ENCODE measurements at regions not wholly inside any gene's neighbourhood (a gene's known extent, or its start where the extent isn't known, plus 50 kb on each side); places are given as distances from the start of the nearest gene placed in this dataset.
"Not testable (repeated sequence)": the region's sequence is repeated elsewhere in the genome, so short reads cannot be mapped to it uniquely, and the experiment has no call there.

DNA sequence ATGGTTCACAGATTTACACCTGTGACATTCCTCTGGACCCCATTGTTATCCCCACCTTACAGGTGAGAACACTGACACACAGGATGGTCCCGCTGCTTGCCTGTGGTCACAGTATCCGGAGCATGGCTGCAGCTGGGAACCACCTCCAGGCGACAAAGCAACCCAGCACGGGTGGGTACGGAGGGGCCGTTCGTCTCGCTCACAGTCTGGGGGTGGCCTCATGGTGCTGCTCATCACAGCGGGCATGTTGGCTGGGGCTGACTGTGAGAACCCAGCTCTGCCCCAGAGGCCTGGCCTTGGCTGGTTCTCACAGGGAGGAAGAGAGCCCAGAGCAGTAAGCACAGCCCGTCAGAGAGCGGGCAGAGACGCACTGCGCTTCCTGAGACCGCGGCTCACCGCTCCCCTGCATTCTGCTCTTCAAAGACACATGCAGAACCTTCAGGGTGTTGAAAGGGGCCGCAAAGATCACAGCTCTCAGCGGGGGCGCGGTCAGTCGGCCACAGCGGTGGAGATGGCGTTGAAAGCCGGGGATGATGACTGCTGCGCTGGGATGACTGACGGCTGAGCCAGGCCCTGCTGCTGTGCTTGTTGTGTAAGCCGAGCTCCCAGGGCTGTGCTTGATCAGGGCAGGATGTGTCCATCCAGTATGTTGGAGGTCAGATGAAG is 423.0 kb downstream of the BRD1 start:
- no peaks in the 10 kb centered on the region for H3K9me3 ChIP-seq (ENCODE audit: control insufficient read depth in 1 of 2, low read length in 2 of 2)
- no peak overlapping the region for H3K27ac ChIP-seq (ENCODE audit: low read length)
- H3K27me3 ChIP-seq (ENCODE audit: low read depth, low read length): no peaks in the 10 kb centered on the region
- no peaks in the 10 kb centered on the region for H3K36me3 ChIP-seq (ENCODE audit: control insufficient read depth in 1 of 2, insufficient read depth in 2 of 2, low read length in 2 of 2)
- H3K4me1 ChIP-seq (ENCODE audit: control insufficient read depth in 1 of 2, insufficient read depth in 2 of 2, low read length in 2 of 2): no peaks in the 10 kb centered on the region
- no peak overlapping the region for H3K4me3 ChIP-seq (ENCODE audit: low read depth in 1 of 2, low read length in 2 of 2)

DNA sequence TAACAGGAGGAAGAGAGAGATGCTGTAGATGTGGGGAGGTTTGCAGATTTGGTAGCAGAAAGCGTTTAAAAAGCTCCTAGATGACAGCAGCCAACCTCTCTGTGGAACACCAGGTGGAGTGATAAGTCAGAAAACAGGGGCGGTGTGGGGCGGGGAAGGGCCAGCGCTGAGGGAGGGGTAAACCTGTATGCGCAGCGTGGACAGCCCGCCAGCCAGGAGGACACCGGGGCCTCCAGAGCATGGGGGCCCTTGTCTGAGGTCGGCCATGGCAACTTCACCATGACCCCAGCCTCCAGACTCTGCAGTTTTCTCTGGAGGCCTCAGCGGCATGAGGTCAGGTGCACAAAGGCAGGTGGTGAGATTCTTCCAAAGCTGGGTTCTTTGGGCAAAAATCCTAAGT is 423.7 kb downstream of the BRD1 start:
- no peak overlapping the region for H3K27ac ChIP-seq (ENCODE audit: low read length)
- no peaks in the 10 kb centered on the region for H3K27me3 ChIP-seq (ENCODE audit: low read depth, low read length)
- no peaks in the 10 kb centered on the region for H3K9me3 ChIP-seq (ENCODE audit: control insufficient read depth in 1 of 2, low read length in 2 of 2)
- H3K4me3 ChIP-seq (ENCODE audit: low read depth in 1 of 2, low read length in 2 of 2): no peak overlapping the region
- H3K4me1 ChIP-seq (ENCODE audit: control insufficient read depth in 1 of 2, insufficient read depth in 2 of 2, low read length in 2 of 2): no peaks in the 10 kb centered on the region
- no peaks in the 10 kb centered on the region for H3K36me3 ChIP-seq (ENCODE audit: control insufficient read depth in 1 of 2, insufficient read depth in 2 of 2, low read length in 2 of 2)

DNA sequence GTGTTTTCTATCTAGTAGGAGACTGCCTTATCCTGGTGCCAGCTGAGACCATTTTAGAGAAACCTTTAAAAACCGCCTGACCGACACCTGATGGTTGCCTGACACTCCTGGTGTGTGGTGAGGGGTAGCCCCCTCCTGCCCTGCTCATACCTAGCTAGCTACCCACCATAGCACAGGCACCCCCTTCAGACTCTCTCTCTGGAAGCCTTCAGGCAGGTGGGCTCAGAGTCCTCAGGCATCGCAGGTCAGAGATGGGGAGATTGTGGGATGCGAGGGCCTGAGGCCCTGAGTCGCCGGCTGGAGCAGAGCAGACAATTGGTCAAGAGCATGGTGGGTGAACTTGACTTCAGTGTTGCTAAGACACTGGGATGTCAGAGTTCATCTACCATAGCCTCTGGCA is 424.6 kb downstream of the BRD1 start:
- H3K36me3 ChIP-seq (ENCODE audit: control insufficient read depth in 1 of 2, insufficient read depth in 2 of 2, low read length in 2 of 2): no peaks in the 10 kb centered on the region
- no peak overlapping the region for H3K27ac ChIP-seq (ENCODE audit: low read length)
- no peaks in the 10 kb centered on the region for H3K27me3 ChIP-seq (ENCODE audit: low read depth, low read length)
- H3K4me3 ChIP-seq (ENCODE audit: low read depth in 1 of 2, low read length in 2 of 2): no peak overlapping the region
- H3K9me3 ChIP-seq (ENCODE audit: control insufficient read depth in 1 of 2, low read length in 2 of 2): no peaks in the 10 kb centered on the region
- H3K4me1 ChIP-seq (ENCODE audit: control insufficient read depth in 1 of 2, insufficient read depth in 2 of 2, low read length in 2 of 2): no peaks in the 10 kb centered on the region

DNA sequence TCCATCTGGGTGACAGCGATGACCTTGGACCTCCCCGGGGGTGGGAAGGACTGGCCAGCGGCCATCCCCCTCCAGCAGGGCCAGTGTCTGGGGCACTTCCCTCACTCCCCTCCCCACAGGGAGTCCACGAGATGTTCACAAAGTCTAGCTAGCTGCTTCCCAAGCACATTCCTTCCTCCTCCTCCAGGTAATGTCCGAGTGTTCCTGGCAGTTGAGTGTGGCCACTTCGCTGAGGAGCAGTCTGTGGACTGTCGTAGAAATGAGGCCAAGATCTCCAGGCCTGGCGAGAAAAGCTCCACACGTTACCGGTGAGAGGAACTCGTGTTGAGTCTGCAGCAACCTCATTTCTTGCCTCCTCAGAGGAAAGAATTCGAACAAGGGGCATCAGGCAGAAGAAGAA is 425.5 kb downstream of the BRD1 start:
- Histone ChIP-seq H3K4me1 (ENCODE audit: control insufficient read depth in 1 of 2, insufficient read depth in 2 of 2, low read length in 2 of 2) (no peaks in the 10 kb centered on the region), H3K27me3 (ENCODE audit: low read depth, low read length) (no peaks in the 10 kb centered on the region), H3K36me3 (ENCODE audit: control insufficient read depth in 1 of 2, insufficient read depth in 2 of 2, low read length in 2 of 2) (no peaks in the 10 kb centered on the region), H3K4me3 (ENCODE audit: low read depth in 1 of 2, low read length in 2 of 2) (no peak overlapping the region), H3K27ac (ENCODE audit: low read length) (no peak overlapping the region), H3K9me3 (ENCODE audit: control insufficient read depth in 1 of 2, low read length in 2 of 2) (no peaks in the 10 kb centered on the region)

DNA sequence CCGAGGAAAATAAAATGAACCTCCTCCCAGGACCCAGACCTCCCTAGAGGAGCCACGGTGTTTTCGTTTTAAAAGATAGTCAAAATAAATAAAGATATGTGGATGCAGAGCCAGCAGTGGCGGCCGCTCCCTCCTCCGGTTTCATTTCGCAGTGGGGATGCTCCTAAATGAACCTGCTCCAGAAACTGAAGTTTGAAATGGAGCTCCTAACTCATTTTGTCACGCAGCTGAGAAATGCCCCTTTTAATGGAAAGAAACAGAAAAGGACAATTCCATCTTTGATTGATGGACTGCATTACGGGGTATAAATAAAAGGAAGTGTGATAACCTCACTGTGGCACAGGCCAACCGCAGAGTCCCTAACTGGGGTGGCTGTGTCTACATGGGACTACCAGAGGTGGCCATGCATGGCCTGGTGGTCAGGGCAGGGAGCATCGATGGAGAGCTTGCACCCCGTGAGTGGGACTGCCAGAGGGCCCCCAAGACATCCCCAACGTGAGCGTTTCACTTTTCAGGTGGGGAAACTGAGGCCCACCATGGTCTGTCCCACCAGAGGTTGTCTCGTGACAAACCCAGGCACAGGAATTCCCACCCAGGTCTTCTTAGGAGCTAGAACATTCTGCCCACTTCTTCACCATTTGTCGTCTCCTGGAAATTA is 426.6 kb downstream of the BRD1 start:
- Histone ChIP-seq H3K27ac (ENCODE audit: low read length) (no peak overlapping the region), H3K4me3 (ENCODE audit: low read depth in 1 of 2, low read length in 2 of 2) (no peak overlapping the region), H3K27me3 (ENCODE audit: low read depth, low read length) (no peaks in the 10 kb centered on the region), H3K4me1 (ENCODE audit: control insufficient read depth in 1 of 2, insufficient read depth in 2 of 2, low read length in 2 of 2) (no peaks in the 10 kb centered on the region), H3K36me3 (ENCODE audit: control insufficient read depth in 1 of 2, insufficient read depth in 2 of 2, low read length in 2 of 2) (no peaks in the 10 kb centered on the region), H3K9me3 (ENCODE audit: control insufficient read depth in 1 of 2, low read length in 2 of 2) (no peaks in the 10 kb centered on the region)

DNA sequence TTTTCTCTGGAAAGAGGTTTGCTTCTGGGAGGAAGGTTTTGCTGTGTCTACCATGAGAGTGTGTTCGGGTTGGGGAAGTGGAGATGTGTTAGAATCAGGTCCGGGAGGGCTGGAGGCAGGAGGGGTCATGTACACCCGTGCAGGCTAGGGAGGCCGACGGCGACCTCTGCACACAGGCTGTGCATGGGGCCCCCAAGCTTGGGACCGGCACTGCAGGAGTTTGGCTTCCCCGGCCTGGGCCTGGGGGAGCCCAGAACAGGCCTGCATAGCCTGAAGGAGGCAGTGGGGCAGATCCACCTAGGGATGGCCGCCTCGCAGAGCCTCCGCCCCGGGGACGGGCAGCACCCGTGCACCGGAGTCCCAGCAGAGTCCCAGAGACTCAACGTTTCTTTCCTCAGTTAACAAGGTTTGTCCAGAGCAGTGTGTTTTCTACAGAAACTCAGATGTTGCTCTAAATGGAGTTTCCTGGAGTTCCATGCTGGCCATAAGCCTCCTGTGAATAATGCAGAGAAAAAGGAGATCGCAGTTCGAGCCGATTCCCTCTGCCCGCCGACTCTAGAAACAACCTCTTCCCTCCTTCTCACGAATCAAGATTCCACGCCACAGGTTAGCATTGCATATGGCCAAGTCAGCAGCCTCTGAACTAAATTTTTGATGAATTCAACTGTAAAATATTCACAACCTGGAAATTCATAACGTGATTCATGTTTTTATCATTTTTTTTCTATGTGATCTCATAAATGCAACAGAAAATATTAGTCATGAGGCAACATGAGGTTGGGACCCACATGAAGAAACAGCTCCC is 427.3 kb downstream of the BRD1 start:
- Histone ChIP-seq H3K4me3 (ENCODE audit: low read depth in 1 of 2, low read length in 2 of 2) (no peak overlapping the region), H3K27me3 (ENCODE audit: low read depth, low read length) (no peaks in the 10 kb centered on the region), H3K4me1 (ENCODE audit: control insufficient read depth in 1 of 2, insufficient read depth in 2 of 2, low read length in 2 of 2) (no peaks in the 10 kb centered on the region), H3K9me3 (ENCODE audit: control insufficient read depth in 1 of 2, low read length in 2 of 2) (no peaks in the 10 kb centered on the region), H3K36me3 (ENCODE audit: control insufficient read depth in 1 of 2, insufficient read depth in 2 of 2, low read length in 2 of 2) (no peaks in the 10 kb centered on the region), H3K27ac (ENCODE audit: low read length) (no peak overlapping the region)

DNA sequence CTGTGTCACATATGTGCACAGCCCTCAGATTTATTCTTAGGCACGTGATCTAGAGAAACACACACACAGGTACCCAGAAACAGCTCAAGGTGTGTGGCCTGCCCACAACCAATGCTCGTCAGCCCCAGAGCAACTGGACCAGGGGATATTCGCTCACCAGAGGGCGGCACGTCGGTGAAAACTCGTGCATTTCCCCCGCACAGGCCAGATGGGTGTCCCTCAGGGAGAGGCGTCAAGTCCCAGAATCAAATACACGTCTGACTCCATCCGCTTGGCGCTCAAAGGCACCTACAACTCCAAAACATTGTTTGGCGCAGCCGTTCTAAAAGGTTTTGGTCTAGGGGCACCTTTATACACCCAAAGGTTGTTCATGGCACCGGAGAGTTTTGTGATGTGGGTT is 429.0 kb downstream of the BRD1 start:
- Histone ChIP-seq H3K4me3 (ENCODE audit: low read depth in 1 of 2, low read length in 2 of 2) (no peak overlapping the region), H3K27me3 (ENCODE audit: low read depth, low read length) (no peaks in the 10 kb centered on the region), H3K4me1 (ENCODE audit: control insufficient read depth in 1 of 2, insufficient read depth in 2 of 2, low read length in 2 of 2) (no peaks in the 10 kb centered on the region), H3K36me3 (ENCODE audit: control insufficient read depth in 1 of 2, insufficient read depth in 2 of 2, low read length in 2 of 2) (no peaks in the 10 kb centered on the region), H3K27ac (ENCODE audit: low read length) (no peak overlapping the region), H3K9me3 (ENCODE audit: control insufficient read depth in 1 of 2, low read length in 2 of 2) (peaks cover 0 to 5% of the 10 kb centered on the region in 2 donors)

DNA sequence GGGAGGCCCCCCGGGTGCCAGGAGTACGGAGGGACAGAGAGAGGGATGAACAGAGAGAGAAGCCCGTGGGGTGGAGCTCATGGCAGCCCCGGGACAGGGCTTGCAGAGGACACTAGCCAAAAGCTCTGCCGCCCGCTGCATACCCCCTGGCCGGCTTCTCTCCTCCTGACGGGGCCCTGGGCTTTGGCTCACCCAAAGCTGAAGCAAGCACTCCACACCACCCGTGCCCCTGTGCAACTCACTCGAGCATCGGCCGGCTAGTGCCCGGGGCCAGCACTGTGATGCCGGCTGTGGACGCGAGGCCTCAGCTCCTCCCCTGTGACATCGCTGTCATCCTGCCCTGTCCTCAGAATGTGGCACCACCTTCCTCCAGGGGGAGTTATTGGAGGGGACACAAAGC is 429.6 kb downstream of the BRD1 start:
- H3K9me3 ChIP-seq (ENCODE audit: control insufficient read depth in 1 of 2, low read length in 2 of 2): peaks cover 0 to 5% of the 10 kb centered on the region in 2 donors
- H3K4me3 ChIP-seq (ENCODE audit: low read depth in 1 of 2, low read length in 2 of 2): no peak overlapping the region
- no peaks in the 10 kb centered on the region for H3K4me1 ChIP-seq (ENCODE audit: control insufficient read depth in 1 of 2, insufficient read depth in 2 of 2, low read length in 2 of 2)
- no peaks in the 10 kb centered on the region for H3K27me3 ChIP-seq (ENCODE audit: low read depth, low read length)
- H3K36me3 ChIP-seq (ENCODE audit: control insufficient read depth in 1 of 2, insufficient read depth in 2 of 2, low read length in 2 of 2): no peaks in the 10 kb centered on the region
- H3K27ac ChIP-seq (ENCODE audit: low read length): no peak overlapping the region

DNA sequence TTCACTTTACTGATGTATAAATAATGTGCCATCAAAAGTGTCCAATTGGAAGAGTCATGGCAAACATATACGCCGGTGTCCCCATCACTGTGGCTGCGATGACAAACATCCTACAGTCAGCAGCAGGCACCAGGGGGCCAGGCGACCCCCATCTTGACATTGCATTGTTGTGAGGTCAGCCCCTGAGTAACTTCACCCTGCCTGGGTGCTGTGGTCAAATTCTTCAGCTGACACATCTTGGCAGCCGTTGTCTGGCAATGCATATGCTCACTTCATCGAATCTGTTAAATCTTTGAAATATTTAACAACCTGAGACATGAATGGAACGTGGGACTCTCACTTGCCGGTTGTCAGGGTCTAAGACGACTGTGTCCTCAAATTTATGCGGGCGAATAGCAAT is 430.9 kb downstream of the BRD1 start:
- Histone ChIP-seq H3K27ac (ENCODE audit: low read length) (no peak overlapping the region), H3K36me3 (ENCODE audit: control insufficient read depth in 1 of 2, insufficient read depth in 2 of 2, low read length in 2 of 2) (no peaks in the 10 kb centered on the region), H3K4me1 (ENCODE audit: control insufficient read depth in 1 of 2, insufficient read depth in 2 of 2, low read length in 2 of 2) (no peaks in the 10 kb centered on the region), H3K4me3 (ENCODE audit: low read depth in 1 of 2, low read length in 2 of 2) (no peak overlapping the region), H3K27me3 (ENCODE audit: low read depth, low read length) (no peaks in the 10 kb centered on the region), H3K9me3 (ENCODE audit: control insufficient read depth in 1 of 2, low read length in 2 of 2) (peaks cover 0 to 5% of the 10 kb centered on the region in 2 donors)

DNA sequence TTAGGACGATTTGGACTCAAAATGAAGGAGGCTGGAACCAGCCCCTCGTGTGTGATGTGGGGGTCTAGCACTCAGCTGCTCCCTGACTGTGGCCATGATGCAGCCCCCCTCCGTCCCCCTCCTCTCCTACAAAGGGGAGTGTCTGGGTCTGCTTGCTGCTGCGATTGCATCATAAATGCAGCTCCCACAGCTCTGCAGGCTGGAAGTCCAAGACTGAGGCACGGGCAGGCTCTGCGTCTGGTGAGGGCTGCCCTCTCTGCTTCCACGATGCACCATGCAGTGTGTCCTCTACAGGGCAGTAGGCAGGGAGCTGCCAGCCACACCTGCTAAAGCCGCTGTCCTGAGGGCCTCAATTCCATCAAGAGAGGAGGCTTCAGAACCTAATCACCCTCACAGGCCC is 432.1 kb downstream of the BRD1 start:
- Histone ChIP-seq H3K27me3 (ENCODE audit: low read depth, low read length) (no peaks in the 10 kb centered on the region), H3K36me3 (ENCODE audit: control insufficient read depth in 1 of 2, insufficient read depth in 2 of 2, low read length in 2 of 2) (no peaks in the 10 kb centered on the region), H3K27ac (ENCODE audit: low read length) (no peak overlapping the region), H3K9me3 (ENCODE audit: control insufficient read depth in 1 of 2, low read length in 2 of 2) (peaks cover 0 to 5% of the 10 kb centered on the region in 2 donors), H3K4me3 (ENCODE audit: low read depth in 1 of 2, low read length in 2 of 2) (no peak overlapping the region), H3K4me1 (ENCODE audit: control insufficient read depth in 1 of 2, insufficient read depth in 2 of 2, low read length in 2 of 2) (no peaks in the 10 kb centered on the region)

DNA sequence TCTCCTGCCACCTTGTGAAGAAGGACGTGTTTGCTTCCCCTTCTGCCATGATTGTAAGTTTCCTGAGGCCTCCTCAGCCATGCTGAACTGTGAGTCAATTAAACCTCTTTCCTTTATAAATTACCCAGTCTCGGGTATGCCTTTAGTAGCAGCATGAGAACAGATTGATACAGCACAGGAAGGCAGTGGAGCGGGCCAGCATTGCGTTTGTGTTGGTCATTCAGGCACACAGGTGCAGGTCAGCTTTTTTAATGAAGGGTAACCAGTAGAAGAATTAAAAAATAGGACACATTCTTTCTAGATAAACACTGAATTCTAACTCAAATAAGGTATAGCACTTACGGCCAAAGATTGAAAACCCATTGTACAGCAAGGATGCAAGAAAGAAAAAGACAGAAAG is 432.6 kb downstream of the BRD1 start:
- H3K27me3 ChIP-seq (ENCODE audit: low read depth, low read length); H3K27ac ChIP-seq (ENCODE audit: low read length); H3K36me3 ChIP-seq (ENCODE audit: control insufficient read depth in 1 of 2, insufficient read depth in 2 of 2, low read length in 2 of 2); H3K9me3 ChIP-seq (ENCODE audit: control insufficient read depth in 1 of 2, low read length in 2 of 2); H3K4me3 ChIP-seq (ENCODE audit: low read depth in 1 of 2, low read length in 2 of 2); H3K4me1 ChIP-seq (ENCODE audit: control insufficient read depth in 1 of 2, insufficient read depth in 2 of 2, low read length in 2 of 2): not testable (repeated sequence)

All from muscle layer of duodenum (tissue), 2 donors.